Lung (tissue), 11 donors: ENCODE measurements at regions not wholly inside any gene's neighbourhood (a gene's known extent, or its start where the extent isn't known, plus 50 kb on each side); places are given as distances from the start of the nearest gene placed in this dataset.

Experiments used
- ATAC-seq: fragments of 200-7000 bp; cut with Tn5 transposase; one replicate; pipeline ENCODE4 v1.9.1; 2020; ENCODE audit warnings: moderate number of reproducible peaks; ENCODE audit not compliant: insufficient read depth, low FRiP score
- DNase-seq, 3 donors: peaks; one replicate each; pipeline ENCODE4 v3.0.0-alpha.2; 2013 to 2017
- H3K27ac ChIP-seq, 2 donors: one replicate each; pipeline ENCODE4 v1.5.1; 2013; ENCODE audit warnings: mild to moderate bottlenecking in 2 of 2, moderate library complexity in 2 of 2, control low read depth in 1 of 2, inconsistent platforms in 1 of 2, low read depth in 1 of 2, low read length in 1 of 2
- H3K27me3 ChIP-seq, 3 donors: one replicate each; pipeline ENCODE4 v1.5.1; 2013; ENCODE audit warnings: low read length in 2 of 3; ENCODE audit not compliant: control insufficient read depth in 3 of 3, insufficient read depth in 3 of 3
- H3K36me3 ChIP-seq, 4 donors: one replicate each; pipeline ENCODE4 v1.5.1; 2013; ENCODE audit warnings: low read length in 4 of 4, mild to moderate bottlenecking in 1 of 4, moderate library complexity in 1 of 4; ENCODE audit not compliant: control insufficient read depth in 4 of 4, insufficient read depth in 4 of 4
- H3K4me1 ChIP-seq, 5 donors: one replicate each; pipeline ENCODE4 v1.5.1; 2013; ENCODE audit warnings: low read length in 5 of 5, mild to moderate bottlenecking in 2 of 5, moderate library complexity in 1 of 5; ENCODE audit not compliant: control insufficient read depth in 5 of 5, insufficient read depth in 5 of 5
- H3K4me3 ChIP-seq: one replicate; pipeline ENCODE4 v1.5.1; 2013; ENCODE audit warnings: mild to moderate bottlenecking, control low read depth, moderate library complexity
- H3K9ac ChIP-seq, 2 donors: one replicate each; pipeline ENCODE4 v1.5.1; 2013; ENCODE audit warnings: low read length in 2 of 2, control low read depth in 1 of 2; ENCODE audit not compliant: insufficient read depth in 1 of 2
- H3K9me3 ChIP-seq, 4 donors: one replicate each; pipeline ENCODE4 v1.5.1; 2013; ENCODE audit warnings: low read length in 3 of 4, mild to moderate bottlenecking in 1 of 4, moderate library complexity in 1 of 4; ENCODE audit not compliant: control insufficient read depth in 4 of 4, insufficient read depth in 3 of 4
- CTCF ChIP-seq: IDR thresholded peaks from 2 replicates; pipeline ENCODE4 v1.5.1; 2012; ENCODE audit warnings: mild to moderate bottlenecking; ENCODE audit errors: control extremely low read depth, extremely low read depth
- WGBS, 2 donors: extraction: QIAGEN DNeasy Blood & Tissue Kit; methylation state at CpG; one replicate each; pipeline ENCODE4 v1.1.7; 2013; 5-methylcytosine and 5-hydroxymethylcytosine counted together
- donor health status: control.
- donor health status: control.
- donor health status: Bipolar disorder and iron deficiency.
- donor health status: healthy.
- donor health status: DM: yes; HTN: yes; CAD: no.

GRCh38 chr2:37553411-37554154, 117.9 kb downstream of the CDC42EP3 start:
- 75 to 81% methylated on average over 5 of the region's 5 CpGs for WGBS, 2 donors

GRCh38 chr2:37554155-37554510, 117.3 kb downstream of the CDC42EP3 start:
- DNase-seq, result no peak
- no peak for TF ChIP-seq CTCF
- Histone ChIP-seq H3K4me1 (no peaks in the 10 kb centered on the region), H3K9ac (no peak overlapping the region), H3K4me3 (no peak overlapping the region), H3K27me3 (no peaks in the 10 kb centered on the region), H3K36me3 (no peaks in the 10 kb centered on the region), H3K27ac (no peak overlapping the region), H3K9me3 (no peaks in the 10 kb centered on the region)
- WGBS, 2 donors, result 44 to 71% methylated on average over 2 of the region's 2 CpGs
- no peak for ATAC-seq

More at GRCh38 chr2:37553411-37554154, 117.9 kb downstream of the CDC42EP3 start:
- no peak overlapping the region for H3K9ac ChIP-seq
- H3K9me3 ChIP-seq, result no peaks in the 10 kb centered on the region
- ATAC-seq, result no peak
- no peaks in the 10 kb centered on the region for H3K36me3 ChIP-seq
- no peak overlapping the region for H3K4me3 ChIP-seq
- DNase-seq, result no peak
- no peaks in the 10 kb centered on the region for H3K27me3 ChIP-seq
- H3K27ac ChIP-seq, result no peak overlapping the region
- H3K4me1 ChIP-seq, result no peaks in the 10 kb centered on the region
- no peak for TF ChIP-seq CTCF

GRCh38 chr2:37554687-37555086, 116.8 kb downstream of the CDC42EP3 start:
- WGBS, 2 donors, result 90 to 93% methylated on average over 2 of the region's 2 CpGs
- no peak overlapping the region for H3K9ac ChIP-seq
- no peaks in the 10 kb centered on the region for H3K36me3 ChIP-seq
- TF ChIP-seq CTCF, result no peak
- no peaks in the 10 kb centered on the region for H3K9me3 ChIP-seq
- H3K4me1 ChIP-seq, result no peaks in the 10 kb centered on the region
- ATAC-seq, result no peak
- DNase-seq, result no peak
- no peak overlapping the region for H3K27ac ChIP-seq
- no peaks in the 10 kb centered on the region for H3K27me3 ChIP-seq
- H3K4me3 ChIP-seq, result no peak overlapping the region

- H3K9ac ChIP-seq, result no peak overlapping the region
- no peaks in the 10 kb centered on the region for H3K9me3 ChIP-seq
- no peak overlapping the region for H3K27ac ChIP-seq
- TF ChIP-seq CTCF, result no peak
- no peaks in the 10 kb centered on the region for H3K4me1 ChIP-seq
- WGBS, 2 donors, result 49 to 71% methylated on average over 5 of the region's 5 CpGs
- H3K4me3 ChIP-seq, result no peak overlapping the region
- DNase-seq (no peak), ATAC-seq (no peak)
- H3K36me3 ChIP-seq, result no peaks in the 10 kb centered on the region
- H3K27me3 ChIP-seq, result no peaks in the 10 kb centered on the region
Measured at GRCh38 chr2:37555457-37555856, 116.0 kb downstream of the CDC42EP3 start.
